NCI-H1092 treated with DMSO at 0.1 percent for 48 hours (cell line): ENCODE measurements at regions not wholly inside any gene's neighbourhood (a gene's known extent, or its start where the extent isn't known, plus 50 kb on each side); places are given as distances from the start of the nearest gene placed in this dataset.

Experiments used
- DNase-seq: peaks from one replicate; lab custom pipeline; 2025; lab: John Stamatoyannopoulos, UW

DNA sequence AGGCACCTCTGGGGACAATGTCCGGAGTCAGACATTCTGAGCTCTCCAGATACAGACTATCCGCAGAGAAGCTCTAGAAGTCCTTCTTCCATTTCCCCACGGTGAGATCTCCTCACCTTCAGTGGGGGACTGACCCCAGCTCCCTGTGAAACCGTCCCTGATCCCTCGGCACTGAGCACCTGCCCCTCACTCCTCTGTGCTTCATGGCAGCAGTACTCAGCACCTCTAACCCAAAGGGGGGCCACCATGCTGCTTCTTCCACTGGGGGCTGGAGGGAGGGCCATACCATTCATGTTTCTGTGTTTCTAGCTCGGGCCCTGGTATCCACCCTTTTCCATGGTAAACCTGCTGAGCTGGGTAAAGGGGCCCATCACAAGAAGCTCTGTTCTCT is 321.7 kb downstream of the BRD1 start:
- no peak for DNase-seq

DNA sequence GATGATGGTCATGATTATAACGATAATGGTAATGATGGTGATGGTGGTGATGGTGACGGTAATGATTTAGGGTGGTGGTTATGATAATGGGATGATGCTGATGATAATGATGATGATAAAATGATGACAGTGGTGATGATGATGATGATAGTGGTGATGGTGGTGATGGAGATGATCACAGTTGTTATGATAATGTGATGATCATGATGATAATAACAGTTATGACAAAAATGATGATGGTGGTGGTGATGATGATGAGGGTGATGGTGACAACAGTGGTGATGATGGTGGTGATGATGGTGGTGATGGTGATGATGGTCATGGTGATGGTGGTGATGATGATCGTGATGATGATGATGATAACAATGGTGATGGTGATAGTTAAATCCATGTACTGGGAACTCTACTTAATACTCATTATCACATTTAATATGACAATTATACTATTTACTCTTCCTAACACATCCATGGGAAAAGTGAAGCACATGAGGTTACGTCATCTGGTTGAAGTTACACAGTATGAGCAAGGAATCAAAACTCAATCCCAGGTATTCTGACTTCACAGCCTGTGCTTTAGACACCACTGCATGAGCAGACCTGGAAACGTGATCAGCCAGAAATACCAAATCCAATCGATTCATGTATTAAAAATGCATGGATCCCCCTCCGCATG is 322.2 kb downstream of the BRD1 start:
- DNase-seq: no peak

GRCh38 chr22:49503896-49504521 is 323.7 kb downstream of the BRD1 start:
- DNase-seq: no peak

- no peak for DNase-seq
These were observed 324.4 kb downstream of the BRD1 start for GRCh38 chr22:49503321-49503720.

GRCh38 chr22:49502126-49502826 is 325.4 kb downstream of the BRD1 start:
- DNase-seq: no peak

DNA sequence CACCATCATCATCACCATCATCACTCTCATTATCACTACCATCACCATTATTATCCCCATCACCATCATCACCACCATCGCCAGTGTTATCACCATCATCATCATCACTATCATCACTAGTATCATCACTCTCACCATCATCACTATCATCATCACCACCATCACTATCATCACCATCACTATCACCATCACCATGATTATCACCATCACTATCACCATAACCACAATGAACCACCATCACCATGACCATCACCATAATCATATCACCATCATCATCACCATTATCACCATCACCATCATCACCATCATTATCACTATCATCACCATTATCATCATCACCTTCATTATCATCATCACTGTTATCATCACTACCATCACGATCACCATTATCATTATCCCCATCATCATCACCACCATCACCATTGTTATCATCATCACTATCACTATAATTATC is 326.7 kb downstream of the BRD1 start:
- DNase-seq: no peak

GRCh38 chr22:49500076-49500460 is 327.6 kb downstream of the BRD1 start:
- DNase-seq: no peak

DNA sequence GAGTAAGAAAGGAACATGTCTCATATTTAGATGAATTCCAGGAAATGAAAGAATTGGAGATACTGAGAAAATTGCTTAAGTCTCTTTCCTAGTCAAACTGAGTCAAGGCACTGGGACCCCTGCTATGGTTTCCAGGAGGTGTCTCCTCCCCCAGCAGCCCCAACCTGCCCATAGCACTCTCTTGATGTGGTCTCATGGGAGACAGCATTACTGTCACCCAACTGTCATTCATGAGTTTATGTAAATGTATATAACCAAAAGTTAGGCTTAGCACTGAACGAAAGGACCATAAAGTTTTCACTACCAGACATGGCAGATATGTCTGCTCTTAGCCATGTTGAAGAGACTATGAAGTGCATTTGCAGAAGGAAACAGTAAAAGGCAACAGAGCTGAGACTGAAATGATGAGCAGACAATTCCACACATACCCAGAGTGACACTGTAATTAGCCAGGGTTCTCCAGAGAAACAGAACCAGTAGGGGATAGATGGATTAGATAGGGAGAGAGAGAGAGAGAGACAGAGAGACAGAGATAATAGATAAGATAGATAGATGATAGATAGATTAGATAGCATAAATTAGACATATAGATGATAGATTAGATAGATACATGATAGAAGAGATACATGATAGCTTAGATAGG is 328.1 kb downstream of the BRD1 start:
- no peak for DNase-seq

GRCh38 chr22:49497266-49497665 is 330.4 kb downstream of the BRD1 start:
- no peak for DNase-seq

DNA sequence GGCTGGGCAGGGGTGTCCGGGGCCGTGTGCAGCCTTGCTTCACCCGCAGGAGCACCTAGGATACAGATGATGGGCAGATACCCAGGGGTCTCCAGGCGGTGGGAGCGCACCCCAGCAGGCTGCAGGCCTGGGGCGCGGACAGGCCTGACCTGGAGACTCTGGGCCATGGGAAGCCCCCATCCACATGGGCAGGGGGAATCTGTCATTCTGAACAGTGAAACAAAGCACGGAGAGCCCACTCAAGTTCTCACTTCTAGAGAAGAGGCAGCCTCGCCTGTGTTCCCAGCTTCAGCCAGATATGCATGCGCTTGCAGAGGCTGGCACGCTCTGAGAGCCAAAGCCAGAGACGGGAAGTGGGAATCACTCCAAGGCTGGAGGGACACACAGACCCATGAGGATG is 333.1 kb downstream of the BRD1 start:
- DNase-seq: no peak

GRCh38 chr22:49492741-49493251 is 334.9 kb downstream of the BRD1 start:
- no peak for DNase-seq

- no peak for DNase-seq
These were observed 335.4 kb downstream of the BRD1 start for GRCh38 chr22:49492308-49492707.

- no peak for DNase-seq
These were observed 335.9 kb downstream of the BRD1 start for GRCh38 chr22:49491726-49492125.

DNA sequence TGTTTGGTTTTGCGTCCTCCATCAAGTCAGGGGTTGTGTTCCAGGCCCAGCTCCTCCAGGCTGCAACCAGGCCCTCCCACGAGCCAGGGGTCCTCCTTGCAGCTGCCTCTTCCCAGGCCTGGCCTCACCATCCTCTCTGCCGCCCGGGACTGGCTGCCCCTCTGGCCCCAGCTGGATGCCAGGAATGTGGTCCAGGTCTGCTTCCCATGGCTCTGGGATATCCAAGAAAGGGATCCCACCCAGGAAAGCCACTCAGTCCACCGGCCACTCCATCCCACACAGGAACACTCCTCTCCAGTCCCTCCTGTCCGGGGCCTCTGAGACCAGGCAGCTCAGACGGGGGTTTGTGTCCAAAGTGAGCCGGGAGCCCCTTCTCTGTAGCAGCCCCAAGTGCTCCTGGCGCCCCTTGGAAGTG is 336.4 kb downstream of the BRD1 start:
- no peak for DNase-seq

DNA sequence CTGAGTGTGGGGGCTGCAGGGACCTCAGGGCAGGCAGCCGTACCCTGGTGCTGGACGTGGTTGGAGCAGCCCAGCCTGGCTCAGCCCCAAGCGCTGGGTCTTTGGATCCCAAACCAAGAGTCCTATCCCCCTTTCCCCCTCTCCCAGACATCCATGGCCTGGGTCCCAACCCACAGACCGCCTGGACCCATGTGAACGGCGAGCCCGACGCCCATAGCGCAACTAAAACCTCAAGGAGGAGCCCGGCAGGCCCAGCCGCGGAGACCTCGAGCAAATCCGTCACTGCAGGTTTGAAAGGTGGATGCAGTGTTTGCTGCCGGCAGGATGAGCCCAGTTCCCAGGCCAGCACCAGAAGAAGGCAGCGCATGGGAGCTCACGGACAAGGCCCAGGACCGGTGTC is 337.0 kb downstream of the BRD1 start:
- no peak for DNase-seq

GRCh38 chr22:49489821-49490220 is 337.9 kb downstream of the BRD1 start:
- DNase-seq: no peak

DNA sequence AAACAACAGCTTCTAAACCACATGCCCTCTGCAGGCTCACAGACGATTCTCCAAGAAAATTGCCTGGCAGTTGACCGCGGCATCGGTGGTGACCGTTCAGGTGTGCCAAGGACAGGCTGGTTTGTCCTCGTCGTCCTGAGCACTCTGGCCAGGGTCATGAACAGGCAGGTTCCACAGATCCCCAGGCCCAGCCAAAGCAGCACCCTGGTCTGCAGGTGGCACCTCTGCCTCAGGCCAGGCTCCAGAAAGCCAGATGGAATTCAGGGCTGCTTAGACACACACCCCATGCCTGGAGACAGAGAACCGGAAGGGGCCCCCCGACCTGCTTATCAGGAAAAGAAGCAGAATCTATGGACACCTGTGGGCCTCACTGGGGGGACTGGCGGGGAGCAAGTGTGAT is 338.7 kb downstream of the BRD1 start:
- no peak for DNase-seq

- DNase-seq: no peak
These were observed 339.7 kb downstream of the BRD1 start for GRCh38 chr22:49487950-49488349.

DNA sequence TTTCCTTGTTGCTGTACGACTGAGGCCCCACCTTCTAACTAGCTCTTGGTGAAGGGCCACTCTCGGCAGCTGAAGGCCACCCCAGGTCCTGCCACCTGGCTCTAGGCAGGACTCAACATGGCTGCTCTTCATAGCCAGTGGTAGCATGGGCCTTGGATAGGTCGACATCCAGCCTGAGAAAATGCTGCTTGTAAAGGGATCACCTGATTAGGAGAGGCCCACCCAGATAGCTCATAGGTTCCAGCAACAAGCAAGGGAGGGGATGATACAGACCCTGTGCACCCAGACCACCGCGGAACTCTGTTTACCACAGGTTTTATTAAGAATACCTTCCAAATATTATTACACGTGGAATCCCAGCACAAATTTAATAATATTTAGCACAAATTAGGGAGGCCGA is 341.4 kb downstream of the BRD1 start:
- no peak for DNase-seq

DNA sequence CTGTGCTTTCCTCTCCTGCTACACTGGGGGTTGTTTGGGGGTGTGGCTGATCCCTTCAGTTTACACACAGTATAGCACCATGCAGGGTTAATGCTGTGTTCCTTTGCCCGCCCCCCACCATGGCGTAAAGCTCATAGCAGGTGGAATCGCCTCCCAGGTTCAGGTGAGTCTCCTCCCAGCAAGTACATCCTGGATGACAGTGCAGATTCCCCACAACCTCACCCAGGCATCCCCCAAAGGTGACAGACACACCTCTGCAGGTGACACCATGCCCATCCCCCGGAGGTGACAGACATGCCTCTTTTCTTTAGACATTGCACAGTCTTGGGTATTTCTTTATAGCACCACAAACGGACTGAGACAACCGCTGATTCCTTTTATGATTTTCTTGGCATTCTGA is 343.7 kb downstream of the BRD1 start:
- no peak for DNase-seq

DNA sequence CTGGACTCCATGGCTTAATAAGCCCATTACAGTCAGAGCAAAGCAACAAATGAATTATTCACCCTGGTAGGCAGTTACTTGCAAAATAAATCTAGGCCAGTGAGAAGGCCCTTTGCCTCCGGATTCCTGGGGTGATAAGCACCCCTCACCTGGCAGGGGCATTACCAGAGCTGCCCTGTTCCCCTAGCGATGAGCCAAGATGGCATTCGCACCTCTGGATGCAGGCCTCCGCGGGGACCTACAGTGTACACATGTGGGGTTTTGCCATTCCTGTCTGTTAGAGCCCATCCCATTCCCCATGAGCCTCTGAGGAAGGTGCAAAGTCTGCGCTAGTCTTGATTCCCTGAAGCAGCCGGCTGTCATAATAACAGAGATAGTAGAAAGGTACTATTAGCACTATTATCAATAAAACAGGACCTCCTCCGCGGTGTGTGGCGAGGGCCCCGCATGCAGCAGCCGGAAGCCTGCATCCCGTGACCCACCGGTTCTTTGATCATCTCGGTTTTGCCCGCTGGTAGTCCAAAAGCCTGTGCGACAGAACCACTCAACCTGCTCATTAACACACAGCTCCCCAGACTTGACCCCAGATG is 344.3 kb downstream of the BRD1 start:
- no peak for DNase-seq

GRCh38 chr22:49482811-49483210 is 344.9 kb downstream of the BRD1 start:
- no peak for DNase-seq
